MM.1S (cell line): ENCODE measurements at regions not wholly inside any gene's neighbourhood (a gene's known extent, or its start where the extent isn't known, plus 50 kb on each side); places are given as distances from the start of the nearest gene placed in this dataset.

Experiments
- EZH2phosphoT487 ChIP-seq: fragments of 300-600 bp; sonication (generic); IDR thresholded peaks from 2 replicates; pipeline ENCODE4 v1.6.1; 2018; ENCODE audit warnings: antibody characterized with exemption, low read length
- TF ChIP-seq, protein P1 (sequence below): fragments of 300-600 bp; sonication (generic); IDR thresholded peaks from 2 replicates; pipeline ENCODE4 v1.5.1; 2016; ENCODE audit warnings: antibody characterized with exemption, low read length, mixed read lengths

DNA sequence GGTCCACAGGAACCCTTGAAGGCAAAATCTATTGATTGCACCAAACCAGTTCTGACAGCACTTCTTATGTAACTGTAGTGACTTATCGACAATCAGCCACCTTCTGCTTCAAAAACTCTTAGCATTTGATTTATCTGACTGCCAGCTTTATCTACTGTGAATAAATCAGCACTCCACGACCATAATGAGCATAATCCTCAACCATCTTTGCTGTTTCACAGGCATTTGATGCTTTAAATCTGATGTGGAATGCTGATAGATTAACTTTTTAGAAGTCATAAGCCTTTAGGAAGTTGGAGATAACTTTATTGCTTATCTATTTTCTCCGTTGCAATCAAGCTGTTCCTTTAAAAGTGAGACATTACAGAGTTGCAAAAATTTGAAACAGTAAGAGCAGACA is 101.5 kb upstream of the PTCHD4 start:
- TF ChIP-seq, protein P1, sequence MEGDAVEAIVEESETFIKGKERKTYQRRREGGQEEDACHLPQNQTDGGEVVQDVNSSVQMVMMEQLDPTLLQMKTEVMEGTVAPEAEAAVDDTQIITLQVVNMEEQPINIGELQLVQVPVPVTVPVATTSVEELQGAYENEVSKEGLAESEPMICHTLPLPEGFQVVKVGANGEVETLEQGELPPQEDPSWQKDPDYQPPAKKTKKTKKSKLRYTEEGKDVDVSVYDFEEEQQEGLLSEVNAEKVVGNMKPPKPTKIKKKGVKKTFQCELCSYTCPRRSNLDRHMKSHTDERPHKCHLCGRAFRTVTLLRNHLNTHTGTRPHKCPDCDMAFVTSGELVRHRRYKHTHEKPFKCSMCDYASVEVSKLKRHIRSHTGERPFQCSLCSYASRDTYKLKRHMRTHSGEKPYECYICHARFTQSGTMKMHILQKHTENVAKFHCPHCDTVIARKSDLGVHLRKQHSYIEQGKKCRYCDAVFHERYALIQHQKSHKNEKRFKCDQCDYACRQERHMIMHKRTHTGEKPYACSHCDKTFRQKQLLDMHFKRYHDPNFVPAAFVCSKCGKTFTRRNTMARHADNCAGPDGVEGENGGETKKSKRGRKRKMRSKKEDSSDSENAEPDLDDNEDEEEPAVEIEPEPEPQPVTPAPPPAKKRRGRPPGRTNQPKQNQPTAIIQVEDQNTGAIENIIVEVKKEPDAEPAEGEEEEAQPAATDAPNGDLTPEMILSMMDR = no peak
- TF ChIP-seq EZH2phosphoT487 = no peak
